Endothelial cell of umbilical vein (primary cell): ENCODE measurements at regions not wholly inside any gene's neighbourhood (a gene's known extent, or its start where the extent isn't known, plus 50 kb on each side); places are given as distances from the start of the nearest gene placed in this dataset.

Experiments
- BruUV-seq: library from RNA; stranded (reverse); fragments of 400-500 nt; replicated peaks from 2 replicates; lab custom pipeline; 2021; lab: Mats Ljungman, UMichigan
- CTCF ChIA-PET: fragments of 300-600, 350-600 bp; sonication (Branson Sonifier 250); formaldehyde crosslinking; loops from one replicate; lab custom pipeline; 2021; ENCODE audit warnings: antibody characterized with exemption, inconsistent platforms; lab: Charles Lee
- POLR2A ChIA-PET: fragments of 300-600, 350-600 bp; sonication (Branson Sonifier 250); formaldehyde crosslinking; loops from one replicate; lab custom pipeline; 2021; ENCODE audit warnings: antibody characterized with exemption, inconsistent platforms; lab: Charles Lee
- DNase-seq: peaks from one replicate; pipeline ENCODE4 v3.0.0-alpha.2; 2011; ENCODE audit warnings: low read depth, low spot score
- FAIRE-seq: peaks from 2 replicates; lab custom pipeline; 2011; peaks lifted over from hg19 to GRCh38; lab: Jason Lieb, UNC
- H2AFZ ChIP-seq: 2 replicates; pipeline ENCODE4 v1.6.0; 2012; ENCODE audit warnings: low read depth, low read length, control low read depth, inconsistent platforms
- H3K27ac ChIP-seq: 2 replicates; pipeline ENCODE4 v1.5.1; 2011; ENCODE audit warnings: low read depth, mild to moderate bottlenecking, control low read depth, low read length, moderate library complexity; ENCODE audit not compliant: insufficient read depth
- H3K27me3 ChIP-seq, 2 experiments: 2 replicates each; pipeline versions ENCODE4 v1.6.0 to v1.6.1; 2011; ENCODE audit warnings: low read length in 2 of 2, mixed read lengths in 1 of 2; ENCODE audit not compliant: control insufficient read depth in 2 of 2, insufficient read depth in 2 of 2
- H3K36me3 ChIP-seq, 2 experiments: 2 replicates in 1 of 2; 3 replicates in 1 of 2; pipeline ENCODE4 v1.5.1; 2011; ENCODE audit warnings: low read length in 2 of 2, mild to moderate bottlenecking in 1 of 2, moderate library complexity in 1 of 2; ENCODE audit not compliant: control insufficient read depth in 2 of 2, insufficient read depth in 2 of 2; ENCODE audit errors: extremely low read depth in 1 of 2
- H3K4me1 ChIP-seq: 3 replicates; pipeline ENCODE4 v1.5.1; 2011; ENCODE audit warnings: mild to moderate bottlenecking, low read length; ENCODE audit not compliant: control insufficient read depth, insufficient read depth; ENCODE audit errors: extremely low read depth
- H3K4me2 ChIP-seq: 2 replicates; pipeline ENCODE4 v1.6.1; 2011; ENCODE audit warnings: low read length, control low read depth, mixed read lengths; ENCODE audit not compliant: insufficient read depth
- H3K4me3 ChIP-seq, 3 experiments: fragments of 200-600 bp in 1 of 3; sonication (generic), shearing (Covaris generic) in 1 of 3; replicated peaks in 1 of 3; 2 replicates each; pipeline ENCODE4 v1.5.1; 2011 to 2016; ENCODE audit warnings: control low read depth in 3 of 3, low read length in 3 of 3, mild to moderate bottlenecking in 2 of 3, inconsistent platforms in 1 of 3, low read depth in 1 of 3, moderate library complexity in 1 of 3; ENCODE audit not compliant: insufficient read depth in 1 of 3
- H3K79me2 ChIP-seq: 2 replicates; pipeline ENCODE4 v1.6.0; 2012; ENCODE audit warnings: low read length, inconsistent platforms; ENCODE audit not compliant: control insufficient read depth, insufficient read depth
- H3K9ac ChIP-seq: replicated peaks from 2 replicates; pipeline ENCODE3; 2011; ENCODE audit warnings: low read length, control low read depth; ENCODE audit not compliant: insufficient read depth; ENCODE audit errors: extremely low read depth
- H3K9me1 ChIP-seq: replicated peaks from 3 replicates; pipeline ENCODE4 v1.6.0; 2011; ENCODE audit warnings: mild to moderate bottlenecking, low read length; ENCODE audit not compliant: control insufficient read depth, insufficient read depth; ENCODE audit errors: extremely low read depth
- H3K9me3 ChIP-seq: replicated peaks from 2 replicates; pipeline ENCODE4 v1.5.1; 2012; ENCODE audit warnings: low read length, inconsistent platforms; ENCODE audit not compliant: control insufficient read depth, insufficient read depth
- H4K20me1 ChIP-seq: replicated peaks from 2 replicates; pipeline ENCODE3; 2011; ENCODE audit warnings: mild to moderate bottlenecking, low read length; ENCODE audit not compliant: control insufficient read depth, insufficient read depth; ENCODE audit errors: extremely low read depth
- EZH2 ChIP-seq: IDR thresholded peaks from 2 replicates; pipeline ENCODE4 v1.6.1; 2012; ENCODE audit warnings: borderline replicate concordance, low read depth, mild to moderate bottlenecking, moderate library complexity, low read length, inconsistent platforms; ENCODE audit not compliant: severe bottlenecking
- FOS ChIP-seq: IDR thresholded peaks from 2 replicates; pipeline ENCODE4 v1.6.1; 2011; ENCODE audit warnings: mild to moderate bottlenecking, low read length, moderate library complexity, borderline replicate concordance; ENCODE audit not compliant: insufficient read depth
- JUN ChIP-seq: IDR thresholded peaks from 2 replicates; pipeline ENCODE4 v1.6.1; 2011; ENCODE audit warnings: borderline replicate concordance, low read depth; ENCODE audit not compliant: insufficient read length, insufficient read depth
- MAX ChIP-seq: IDR thresholded peaks from 2 replicates; pipeline ENCODE4 v1.6.1; 2011; ENCODE audit not compliant: insufficient read depth, insufficient read length
- POLR2A ChIP-seq: IDR thresholded peaks from 2 replicates; pipeline ENCODE4 v1.6.1; 2012; ENCODE audit warnings: low read depth, mild to moderate bottlenecking, control low read depth, low read length
- POLR2AphosphoS5 ChIP-seq: IDR thresholded peaks from 2 replicates; pipeline ENCODE4 v1.6.1; 2012; ENCODE audit warnings: low read depth, mild to moderate bottlenecking, control low read depth, low read length, moderate library complexity; ENCODE audit not compliant: insufficient read depth
- dilution Hi-C: fragments of 300-500 bp; cut with MboI; formaldehyde crosslinking; loops from one replicate; pipeline ENCODE4 v1.15.0; 2019; ENCODE audit warnings: low sequenced_read_pairs; ENCODE audit not compliant: extremely low pct_ligation_motif_present
- intact Hi-C: fragments of 100-400 bp; cut with micrococcal nuclease; formaldehyde crosslinking; loops from one replicate; pipeline ENCODE4 v1.10.0; 2022

- no peak overlapping the region for H3K9ac ChIP-seq
- POLR2A ChIA-PET = no interaction called here
- no peaks in the 10 kb centered on the region for H3K36me3 ChIP-seq
- FAIRE-seq (no peak), DNase-seq (no peak)
- H3K9me1 ChIP-seq = no peaks in the 10 kb centered on the region
- H3K27ac ChIP-seq = no peak overlapping the region
- no peak overlapping the region for H3K4me3 ChIP-seq
- CTCF ChIA-PET = no interaction called here
- H3K27me3 ChIP-seq = no peaks in the 10 kb centered on the region
- no peaks in the 10 kb centered on the region for H3K4me1 ChIP-seq
- H3K9me3 ChIP-seq = no peaks in the 10 kb centered on the region
- H3K4me2 ChIP-seq = no peak overlapping the region
- no peaks in the 10 kb centered on the region for H4K20me1 ChIP-seq
- no TSS peak for BruUV-seq
- no peak overlapping the region for H2AFZ ChIP-seq
- no peak for TF ChIP-seq EZH2
- TF ChIP-seq FOS = no peak
- dilution Hi-C loops = no loop called here
- intact Hi-C loops = no loop called here
- no peaks in the 10 kb centered on the region for H3K79me2 ChIP-seq
These were observed 656.3 kb upstream of the NOX3 start for GRCh38 chr6:156111913-156112312.

- Histone ChIP-seq H3K9ac (no peak overlapping the region), H3K9me3 (no peaks in the 10 kb centered on the region), H2AFZ (no peak overlapping the region), H3K9me1 (no peaks in the 10 kb centered on the region), H3K4me2 (no peak overlapping the region), H3K27ac (no peak overlapping the region), H4K20me1 (no peaks in the 10 kb centered on the region), H3K4me1 (no peaks in the 10 kb centered on the region), H3K36me3 (no peaks in the 10 kb centered on the region), H3K27me3 (no peaks in the 10 kb centered on the region), H3K79me2 (no peaks in the 10 kb centered on the region), H3K4me3 (no peak overlapping the region)
- FAIRE-seq (no peak), DNase-seq (no peak)
- CTCF ChIA-PET = no interaction called here
- BruUV-seq = no TSS peak
- intact Hi-C loops = no loop called here
- TF ChIP-seq POLR2AphosphoS5 (no peak), JUN (no peak), POLR2A (no peak), EZH2 (no peak), FOS (no peak), MAX (no peak)
- POLR2A ChIA-PET = no interaction called here
- dilution Hi-C loops = no loop called here
These were observed 654.6 kb upstream of the NOX3 start for GRCh38 chr6:156110249-156110648.
